Tibial nerve (tissue), 3 donors: ENCODE measurements at regions not wholly inside any gene's neighbourhood (a gene's known extent, or its start where the extent isn't known, plus 50 kb on each side); places are given as distances from the start of the nearest gene placed in this dataset.

Experiments used
- EP300 ChIP-seq, 2 donors: sonication (generic); formaldehyde crosslinking; IDR thresholded peaks; one replicate each; pipeline ENCODE4 v1.6.1; 2017; ENCODE audit warnings: antibody characterized with exemption in 2 of 2, mild to moderate bottlenecking in 1 of 2
- POLR2A ChIP-seq, 2 donors: fragments of 450-650 bp; IDR thresholded peaks; one replicate each; pipeline ENCODE4 v1.6.1; 2017; ENCODE audit warnings: antibody characterized with exemption in 2 of 2, mild to moderate bottlenecking in 2 of 2, moderate library complexity in 2 of 2

DNA sequence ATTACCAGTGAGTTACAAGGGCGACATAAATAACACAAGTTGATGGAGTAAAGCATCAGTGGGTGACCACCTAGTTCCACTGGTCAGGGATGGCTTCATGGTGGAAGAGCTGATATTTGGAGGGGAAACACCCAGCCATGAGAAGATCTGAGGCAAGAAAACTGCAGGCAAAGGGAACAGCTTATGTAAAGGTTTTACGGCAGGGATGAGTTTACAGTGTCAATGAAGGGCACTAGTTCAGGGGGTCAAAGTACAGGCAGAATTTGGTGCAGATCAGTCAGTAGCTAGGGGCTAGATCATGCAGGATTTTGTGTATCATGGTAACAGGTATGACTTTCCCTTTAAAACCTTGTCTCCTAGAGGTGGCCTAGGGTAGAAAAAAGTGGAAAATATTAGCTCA lies 339.6 kb downstream of the PMP22 start:
- TF ChIP-seq POLR2A (IDR thresholded peaks at IDR 0.05), result no peak
- no peak for TF ChIP-seq EP300 (IDR thresholded peaks at IDR 0.05)
